ENCODE measurements at regions not wholly inside any gene's neighbourhood (a gene's known extent, or its start where the extent isn't known, plus 50 kb on each side); places are given as distances from the start of the nearest gene placed in this dataset.

DNA sequence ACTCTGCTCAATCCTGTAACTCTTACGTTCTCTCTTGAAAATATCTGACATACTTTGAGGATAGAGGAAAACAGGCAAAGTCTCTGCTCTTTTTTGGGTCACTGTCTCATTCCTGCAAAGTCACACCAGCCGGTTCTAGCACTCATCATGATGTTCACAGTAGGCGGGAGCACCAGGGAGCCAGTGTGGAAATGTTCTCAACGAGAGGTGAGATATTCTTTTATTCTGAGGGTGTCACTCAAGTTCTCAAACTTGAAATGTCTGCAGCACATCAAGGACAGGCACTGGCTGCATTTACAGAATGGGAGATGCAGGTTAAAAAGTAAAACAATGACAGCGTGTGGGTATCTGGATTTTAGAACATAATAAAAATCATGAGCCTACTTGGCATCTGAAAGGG, 714.7 kb downstream of the QKI start:
- no peaks in the 10 kb centered on the region for H3K4me1 ChIP-seq (ENCODE audit: insufficient read depth, low read length)
- no peaks in the 10 kb centered on the region for H3K9me3 ChIP-seq (ENCODE audit: insufficient read depth, low read depth, low read length)
- no peak overlapping the region for H3K27ac ChIP-seq (ENCODE audit: low read depth, low read length)
- H3K36me3 ChIP-seq (ENCODE audit: insufficient read depth, low read length), result no peaks in the 10 kb centered on the region
- 95% methylated on average over 5 of the region's 5 CpGs for WGBS
- H3K9ac ChIP-seq (ENCODE audit: low read depth, low read length), result no peak overlapping the region
- no peaks in the 10 kb centered on the region for H3K27me3 ChIP-seq (ENCODE audit: insufficient read depth, low read length)
- no peak overlapping the region for H3K4me3 ChIP-seq (ENCODE audit: low read length)

DNA sequence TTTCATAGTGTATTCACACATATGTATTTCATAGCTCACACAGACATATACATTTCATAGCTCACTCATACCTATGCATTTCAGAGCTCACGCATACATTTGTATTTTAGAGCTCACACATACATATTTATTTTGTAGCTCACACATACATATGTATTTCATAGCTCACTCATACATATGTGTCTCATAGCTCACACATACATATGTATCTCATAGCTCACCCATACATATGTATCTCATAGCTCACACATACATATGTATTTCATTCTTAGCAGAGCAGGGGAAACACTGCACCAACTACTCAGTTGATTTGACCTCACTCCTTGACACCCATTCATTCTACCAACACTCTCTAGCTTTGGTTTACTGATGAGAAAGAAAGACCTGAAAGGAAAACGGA, 713.6 kb downstream of the QKI start:
- WGBS, result 93% methylated on average over 2 of the region's 2 CpGs
- no peaks in the 10 kb centered on the region for H3K9me3 ChIP-seq (ENCODE audit: insufficient read depth, low read depth, low read length)
- no peak overlapping the region for H3K4me3 ChIP-seq (ENCODE audit: low read length)
- no peak overlapping the region for H3K27ac ChIP-seq (ENCODE audit: low read depth, low read length)
- no peaks in the 10 kb centered on the region for H3K4me1 ChIP-seq (ENCODE audit: insufficient read depth, low read length)
- no peaks in the 10 kb centered on the region for H3K27me3 ChIP-seq (ENCODE audit: insufficient read depth, low read length)
- H3K9ac ChIP-seq (ENCODE audit: low read depth, low read length), result no peak overlapping the region
- no peaks in the 10 kb centered on the region for H3K36me3 ChIP-seq (ENCODE audit: insufficient read depth, low read length)

DNA sequence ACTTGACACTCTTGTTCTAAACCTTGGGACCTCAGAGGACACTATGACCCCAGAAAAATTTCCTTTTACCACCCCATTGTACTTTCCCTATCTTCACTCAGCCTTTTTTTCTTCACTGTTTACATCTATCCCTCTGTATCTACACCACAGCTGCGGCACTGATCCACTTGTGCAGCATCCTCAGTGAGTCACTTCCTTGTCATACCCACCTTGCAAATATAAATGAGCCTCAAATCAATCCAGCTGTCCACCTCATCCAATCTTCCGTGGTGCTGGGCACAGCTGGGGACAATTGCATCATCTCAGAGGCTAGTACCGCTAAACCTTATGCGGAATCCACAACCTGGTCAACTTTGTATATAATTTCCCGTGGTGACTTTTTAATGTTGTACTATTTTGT, 710.5 kb downstream of the QKI start:
- Histone ChIP-seq H3K9ac (ENCODE audit: low read depth, low read length) (no peak overlapping the region), H3K36me3 (ENCODE audit: insufficient read depth, low read length) (no peaks in the 10 kb centered on the region), H3K27ac (ENCODE audit: low read depth, low read length) (no peak overlapping the region), H3K4me1 (ENCODE audit: insufficient read depth, low read length) (no peaks in the 10 kb centered on the region), H3K27me3 (ENCODE audit: insufficient read depth, low read length) (no peaks in the 10 kb centered on the region), H3K4me3 (ENCODE audit: low read length) (no peak overlapping the region), H3K9me3 (ENCODE audit: insufficient read depth, low read depth, low read length) (no peaks in the 10 kb centered on the region)
- WGBS, result 71% methylated on average over 4 of the region's 5 CpGs

DNA sequence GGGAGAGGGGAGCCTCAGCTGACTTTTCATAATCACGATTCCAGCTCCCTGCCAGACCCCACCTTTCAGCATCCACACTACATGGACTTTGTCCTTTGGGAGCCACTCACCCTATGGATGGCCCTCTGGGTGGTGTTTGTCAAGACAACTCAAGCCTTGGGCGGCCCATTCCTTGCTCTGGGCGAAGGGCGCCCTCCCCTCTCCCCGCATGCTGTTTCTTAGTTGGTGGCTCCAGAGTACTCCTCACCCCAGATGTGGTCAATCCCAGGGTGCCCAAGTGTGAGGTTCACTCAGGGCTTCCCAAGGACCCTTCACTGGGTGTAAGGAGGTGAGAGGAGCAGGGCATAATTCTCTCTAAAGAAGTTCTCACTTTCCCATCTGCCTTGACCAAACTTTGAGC, 710.0 kb downstream of the QKI start:
- Histone ChIP-seq H3K9me3 (ENCODE audit: insufficient read depth, low read depth, low read length) (no peaks in the 10 kb centered on the region), H3K9ac (ENCODE audit: low read depth, low read length) (no peak overlapping the region), H3K4me3 (ENCODE audit: low read length) (no peak overlapping the region), H3K36me3 (ENCODE audit: insufficient read depth, low read length) (no peaks in the 10 kb centered on the region), H3K27me3 (ENCODE audit: insufficient read depth, low read length) (no peaks in the 10 kb centered on the region), H3K4me1 (ENCODE audit: insufficient read depth, low read length) (no peaks in the 10 kb centered on the region), H3K27ac (ENCODE audit: low read depth, low read length) (no peak overlapping the region)
- WGBS, result 92% methylated on average over 5 of the region's 5 CpGs

DNA sequence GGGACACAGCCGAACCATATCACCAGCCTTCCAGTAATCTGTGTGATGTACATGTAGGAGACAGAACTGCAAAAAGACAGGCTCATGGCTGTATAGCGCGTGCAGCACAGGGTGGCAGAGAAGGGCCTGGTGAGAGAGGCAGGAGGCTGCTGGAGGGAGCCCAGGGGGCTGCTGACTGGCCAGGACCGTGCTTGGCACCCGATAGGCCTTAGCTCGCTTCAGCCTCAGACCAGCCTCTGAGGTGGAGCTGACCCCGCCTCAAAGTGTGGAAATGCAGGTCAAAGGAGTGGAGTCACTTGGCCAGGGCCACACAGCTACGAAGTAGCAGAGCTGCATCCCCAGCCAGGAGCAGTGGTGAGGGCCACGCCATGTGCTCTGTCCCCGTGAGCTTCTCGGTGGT, 707.6 kb downstream of the QKI start:
- Histone ChIP-seq H3K4me3 (ENCODE audit: low read length) (no peak overlapping the region), H3K9ac (ENCODE audit: low read depth, low read length) (no peak overlapping the region)
- WGBS, result 89% methylated on average over 11 of the region's 11 CpGs

DNA sequence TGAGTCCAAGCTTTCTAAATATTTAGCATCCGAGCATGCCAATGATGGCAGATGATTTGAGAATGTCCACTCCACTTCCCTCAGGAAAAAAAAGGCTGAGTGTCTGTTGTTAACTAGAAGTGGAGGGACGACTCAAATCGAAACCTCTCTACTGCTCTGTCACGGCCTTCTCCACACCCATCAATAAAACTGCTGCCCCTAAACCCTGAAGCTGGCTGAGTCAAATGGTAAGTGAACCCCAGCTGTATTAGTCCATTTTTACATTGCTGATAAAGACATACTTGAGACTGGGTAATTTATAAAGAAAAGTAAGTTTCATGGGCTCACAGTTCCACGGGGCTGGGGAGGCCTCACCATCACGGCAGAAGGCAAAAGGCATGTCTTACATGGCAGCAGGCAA, 707.0 kb downstream of the QKI start:
- Histone ChIP-seq H3K27me3 (ENCODE audit: insufficient read depth, low read length) (no peaks in the 10 kb centered on the region), H3K4me3 (ENCODE audit: low read length) (no peak overlapping the region), H3K27ac (ENCODE audit: low read depth, low read length) (no peak overlapping the region), H3K9ac (ENCODE audit: low read depth, low read length) (no peak overlapping the region), H3K36me3 (ENCODE audit: insufficient read depth, low read length) (no peaks in the 10 kb centered on the region), H3K9me3 (ENCODE audit: insufficient read depth, low read depth, low read length) (no peaks in the 10 kb centered on the region), H3K4me1 (ENCODE audit: insufficient read depth, low read length) (no peaks in the 10 kb centered on the region)
- 98% methylated on average over 6 of the region's 6 CpGs for WGBS

More for the DNA sequence above, 707.6 kb downstream of the QKI start:
- Histone ChIP-seq H3K4me1 (ENCODE audit: insufficient read depth, low read length) (no peaks in the 10 kb centered on the region), H3K27me3 (ENCODE audit: insufficient read depth, low read length) (no peaks in the 10 kb centered on the region), H3K27ac (ENCODE audit: low read depth, low read length) (no peak overlapping the region), H3K36me3 (ENCODE audit: insufficient read depth, low read length) (no peaks in the 10 kb centered on the region), H3K9me3 (ENCODE audit: insufficient read depth, low read depth, low read length) (no peaks in the 10 kb centered on the region)

DNA sequence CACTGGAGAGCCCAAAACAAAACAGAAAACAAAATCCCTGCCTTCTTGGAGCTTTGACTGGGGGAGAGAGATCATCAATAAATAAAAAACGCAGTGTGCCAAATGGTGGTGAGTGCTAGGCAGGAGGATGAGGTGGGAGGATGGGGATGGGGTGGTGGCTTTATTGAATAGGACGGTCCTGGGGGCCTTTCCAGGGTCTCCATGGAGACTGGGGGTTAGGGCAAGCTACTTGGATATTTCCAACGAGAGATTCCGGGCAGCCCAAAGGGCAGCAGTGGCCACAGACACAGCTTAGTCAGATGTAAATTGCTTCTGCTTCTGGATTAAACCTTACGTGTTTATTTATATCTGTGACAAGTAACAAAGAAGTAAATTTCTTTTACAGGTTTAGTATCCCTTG, 700.1 kb downstream of the QKI start:
- H3K9me3 ChIP-seq (ENCODE audit: insufficient read depth, low read depth, low read length), result no peaks in the 10 kb centered on the region
- H3K27me3 ChIP-seq (ENCODE audit: insufficient read depth, low read length), result no peaks in the 10 kb centered on the region
- no peak overlapping the region for H3K9ac ChIP-seq (ENCODE audit: low read depth, low read length)
- no peaks in the 10 kb centered on the region for H3K36me3 ChIP-seq (ENCODE audit: insufficient read depth, low read length)
- H3K27ac ChIP-seq (ENCODE audit: low read depth, low read length), result no peak overlapping the region
- 91% methylated on average over 5 of the region's 5 CpGs for WGBS
- no peaks in the 10 kb centered on the region for H3K4me1 ChIP-seq (ENCODE audit: insufficient read depth, low read length)
- H3K4me3 ChIP-seq (ENCODE audit: low read length), result no peak overlapping the region

DNA sequence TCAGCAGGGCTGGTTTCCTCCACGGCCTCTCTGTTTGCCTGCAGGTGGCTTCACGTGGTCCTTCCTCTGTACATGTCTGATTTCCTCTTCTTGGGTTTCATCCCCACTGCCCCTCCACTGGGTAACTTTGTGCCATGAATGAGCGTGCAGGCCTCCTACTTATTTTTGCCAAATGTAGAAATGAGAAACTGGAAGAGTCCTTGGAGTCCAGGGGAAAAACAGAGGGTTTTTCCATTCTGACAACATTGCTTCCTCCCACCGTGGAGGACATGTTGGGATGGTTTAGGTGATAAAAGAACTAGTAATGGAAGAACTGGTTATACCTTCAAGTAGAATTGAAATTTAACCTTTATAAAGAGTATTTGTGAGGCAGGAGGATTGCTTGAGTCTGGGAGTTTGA, 699.5 kb downstream of the QKI start:
- no peak overlapping the region for H3K4me3 ChIP-seq (ENCODE audit: low read length)
- H3K36me3 ChIP-seq (ENCODE audit: insufficient read depth, low read length), result no peaks in the 10 kb centered on the region
- 92% methylated on average over 4 of the region's 4 CpGs for WGBS
- H3K9me3 ChIP-seq (ENCODE audit: insufficient read depth, low read depth, low read length), result no peaks in the 10 kb centered on the region
- H3K27ac ChIP-seq (ENCODE audit: low read depth, low read length), result no peak overlapping the region
- no peaks in the 10 kb centered on the region for H3K4me1 ChIP-seq (ENCODE audit: insufficient read depth, low read length)
- no peak overlapping the region for H3K9ac ChIP-seq (ENCODE audit: low read depth, low read length)
- H3K27me3 ChIP-seq (ENCODE audit: insufficient read depth, low read length), result no peaks in the 10 kb centered on the region

DNA sequence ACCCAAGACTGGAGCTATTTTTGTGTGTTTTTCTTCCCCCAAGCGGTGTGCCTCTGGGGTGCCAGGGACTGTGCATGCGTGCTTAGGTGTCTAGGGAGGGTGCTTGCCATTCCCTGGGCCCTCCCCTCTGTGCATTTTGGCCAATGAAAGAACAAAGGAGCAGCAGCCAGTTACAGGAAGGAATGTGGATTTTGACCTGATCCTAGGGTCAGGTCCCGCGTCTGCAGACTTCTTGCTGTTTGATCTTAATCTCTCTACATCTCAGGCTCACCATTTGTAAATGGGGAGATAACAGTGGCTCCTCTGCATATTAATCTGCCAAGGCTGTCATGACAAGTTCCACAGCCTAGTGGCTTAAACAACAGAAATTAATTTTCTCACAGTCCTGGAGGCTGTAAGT, 699.1 kb downstream of the QKI start:
- no peak overlapping the region for H3K4me3 ChIP-seq (ENCODE audit: low read length)
- H3K9me3 ChIP-seq (ENCODE audit: insufficient read depth, low read depth, low read length), result no peaks in the 10 kb centered on the region
- H3K36me3 ChIP-seq (ENCODE audit: insufficient read depth, low read length), result no peaks in the 10 kb centered on the region
- H3K4me1 ChIP-seq (ENCODE audit: insufficient read depth, low read length), result no peaks in the 10 kb centered on the region
- no peak overlapping the region for H3K9ac ChIP-seq (ENCODE audit: low read depth, low read length)
- 94% methylated on average over 4 of the region's 4 CpGs for WGBS
- no peak overlapping the region for H3K27ac ChIP-seq (ENCODE audit: low read depth, low read length)
- no peaks in the 10 kb centered on the region for H3K27me3 ChIP-seq (ENCODE audit: insufficient read depth, low read length)

DNA sequence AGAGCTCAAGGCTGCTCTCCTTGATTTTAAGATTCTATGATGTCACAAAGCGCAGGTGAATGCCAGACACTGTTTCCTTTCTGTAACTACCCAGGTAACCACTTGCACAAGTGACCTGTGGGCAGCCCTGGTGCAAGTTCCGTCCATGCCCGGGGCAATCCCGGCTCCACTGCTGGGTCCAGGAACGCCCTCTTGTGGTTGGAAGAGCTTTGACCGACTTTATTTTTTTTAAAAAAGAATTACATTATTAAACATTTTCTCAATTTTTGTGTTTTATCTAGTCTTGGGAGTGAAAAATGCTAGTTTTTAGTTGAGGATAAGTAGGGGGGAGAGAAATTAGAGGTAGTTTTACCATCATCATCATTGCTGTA, 695.2 kb downstream of the QKI start:
- Histone ChIP-seq H3K4me3 (ENCODE audit: low read length) (no peak overlapping the region), H3K36me3 (ENCODE audit: insufficient read depth, low read length) (no peaks in the 10 kb centered on the region), H3K9me3 (ENCODE audit: insufficient read depth, low read depth, low read length) (no peaks in the 10 kb centered on the region), H3K4me1 (ENCODE audit: insufficient read depth, low read length) (no peaks in the 10 kb centered on the region), H3K9ac (ENCODE audit: low read depth, low read length) (no peak overlapping the region), H3K27me3 (ENCODE audit: insufficient read depth, low read length) (no peaks in the 10 kb centered on the region), H3K27ac (ENCODE audit: low read depth, low read length) (no peak overlapping the region)
- 82% methylated on average over 2 of the region's 6 CpGs for WGBS

DNA sequence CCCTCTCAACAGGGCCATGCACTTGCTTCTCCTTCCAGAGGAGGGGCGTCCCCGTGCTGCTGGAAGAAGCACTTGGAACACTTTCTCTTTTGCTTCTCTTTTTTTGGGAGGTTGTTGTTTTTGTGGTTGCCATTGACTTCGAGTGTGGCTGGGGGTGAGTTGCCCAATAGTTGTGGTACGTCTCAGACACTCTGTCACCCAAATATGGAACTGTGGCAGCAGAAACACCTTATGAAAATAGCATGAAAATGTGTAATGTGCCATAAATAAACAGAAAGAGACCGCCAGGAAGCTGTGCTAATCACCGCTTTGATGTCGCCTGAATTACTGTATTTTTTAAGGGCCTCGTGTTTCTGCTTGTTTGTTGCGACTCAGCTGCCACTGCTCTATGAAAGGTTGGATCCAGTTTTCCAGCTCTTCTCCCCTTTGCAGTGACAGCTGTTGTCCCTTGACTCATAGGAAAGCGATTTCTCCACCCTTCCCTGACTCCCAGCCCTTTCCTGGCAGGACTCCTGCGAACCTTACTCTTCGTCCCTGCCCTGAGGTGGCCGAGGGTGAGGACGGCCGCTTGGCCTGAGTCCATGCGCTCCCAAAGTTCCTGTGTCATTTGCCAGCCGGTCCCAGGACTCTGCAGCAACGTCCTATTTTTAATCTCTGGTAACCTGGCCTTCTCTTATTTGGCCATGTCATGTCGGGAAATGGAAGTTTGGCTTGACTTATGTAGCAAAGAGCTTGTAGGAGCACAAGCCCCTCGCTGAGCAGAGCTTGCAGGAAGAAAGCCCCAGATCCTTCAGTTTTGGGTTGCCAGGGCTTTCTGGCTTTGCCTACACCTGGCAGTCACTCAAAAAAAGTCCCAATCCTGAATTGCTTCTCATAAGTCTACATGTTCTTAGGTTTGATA, 694.6 kb downstream of the QKI start:
- Histone ChIP-seq H3K4me3 (ENCODE audit: low read length) (no peak overlapping the region), H3K36me3 (ENCODE audit: insufficient read depth, low read length) (no peaks in the 10 kb centered on the region), H3K27ac (ENCODE audit: low read depth, low read length) (no peak overlapping the region), H3K9ac (ENCODE audit: low read depth, low read length) (no peak overlapping the region), H3K27me3 (ENCODE audit: insufficient read depth, low read length) (no peaks in the 10 kb centered on the region), H3K4me1 (ENCODE audit: insufficient read depth, low read length) (no peaks in the 10 kb centered on the region), H3K9me3 (ENCODE audit: insufficient read depth, low read depth, low read length) (no peaks in the 10 kb centered on the region)
- WGBS, result 94% methylated on average over 20 of the region's 20 CpGs

DNA sequence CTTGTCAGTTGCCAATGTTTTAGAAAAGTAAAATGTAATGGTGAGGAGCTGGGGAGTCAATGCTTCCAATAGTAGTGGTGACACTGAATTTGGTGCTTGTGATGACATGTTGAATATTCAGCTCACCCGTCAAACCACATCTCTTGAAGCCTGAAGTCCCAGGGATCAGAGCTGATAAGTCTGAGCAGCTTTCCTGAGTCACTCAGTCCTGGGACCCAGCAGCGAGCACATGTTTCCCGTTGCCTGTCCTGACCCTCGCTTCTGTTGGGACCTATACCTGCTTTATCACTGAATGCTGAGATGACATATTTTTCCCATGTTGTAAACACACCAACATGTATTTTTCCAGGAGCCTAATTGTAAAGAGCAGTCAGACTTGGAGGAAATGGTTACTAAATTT, 693.6 kb downstream of the QKI start:
- H3K9ac ChIP-seq (ENCODE audit: low read depth, low read length), result no peak overlapping the region
- no peak overlapping the region for H3K27ac ChIP-seq (ENCODE audit: low read depth, low read length)
- H3K36me3 ChIP-seq (ENCODE audit: insufficient read depth, low read length), result no peaks in the 10 kb centered on the region
- H3K27me3 ChIP-seq (ENCODE audit: insufficient read depth, low read length), result no peaks in the 10 kb centered on the region
- no peaks in the 10 kb centered on the region for H3K4me1 ChIP-seq (ENCODE audit: insufficient read depth, low read length)
- no peak overlapping the region for H3K4me3 ChIP-seq (ENCODE audit: low read length)
- 71% methylated on average over 4 of the region's 4 CpGs for WGBS
- no peaks in the 10 kb centered on the region for H3K9me3 ChIP-seq (ENCODE audit: insufficient read depth, low read depth, low read length)

All from HUES64 (cell line).